ENCODE measurements at regions not wholly inside any gene's neighbourhood (a gene's known extent, or its start where the extent isn't known, plus 50 kb on each side); places are given as distances from the start of the nearest gene placed in this dataset.
A peak's percentile ranks its signal among the peaks of the same experiment; 100 is the strongest.

DNA sequence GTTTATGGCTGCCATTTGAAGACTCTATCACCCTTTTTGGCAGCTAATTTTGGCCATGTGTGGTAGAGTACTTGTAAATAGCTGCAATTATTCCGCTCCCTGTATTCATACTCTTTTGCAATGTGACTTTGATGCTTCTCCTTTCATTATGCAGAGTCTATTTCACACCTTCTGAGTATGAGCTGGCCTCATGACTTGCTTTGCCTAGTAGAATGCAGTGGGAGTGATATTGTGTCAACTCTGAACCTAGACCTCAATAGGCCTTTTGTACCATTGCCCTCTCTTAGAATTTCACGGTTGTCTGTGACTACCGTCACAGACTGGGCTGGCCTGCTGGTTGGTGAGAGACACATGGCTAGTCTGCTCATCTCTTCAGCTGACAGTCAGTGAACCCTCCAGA is 118.8 kb downstream of the DDIT4L start:
- DNase-seq (ENCODE audit: extremely low spot score), result no peak
- TF ChIP-seq, protein P1, sequence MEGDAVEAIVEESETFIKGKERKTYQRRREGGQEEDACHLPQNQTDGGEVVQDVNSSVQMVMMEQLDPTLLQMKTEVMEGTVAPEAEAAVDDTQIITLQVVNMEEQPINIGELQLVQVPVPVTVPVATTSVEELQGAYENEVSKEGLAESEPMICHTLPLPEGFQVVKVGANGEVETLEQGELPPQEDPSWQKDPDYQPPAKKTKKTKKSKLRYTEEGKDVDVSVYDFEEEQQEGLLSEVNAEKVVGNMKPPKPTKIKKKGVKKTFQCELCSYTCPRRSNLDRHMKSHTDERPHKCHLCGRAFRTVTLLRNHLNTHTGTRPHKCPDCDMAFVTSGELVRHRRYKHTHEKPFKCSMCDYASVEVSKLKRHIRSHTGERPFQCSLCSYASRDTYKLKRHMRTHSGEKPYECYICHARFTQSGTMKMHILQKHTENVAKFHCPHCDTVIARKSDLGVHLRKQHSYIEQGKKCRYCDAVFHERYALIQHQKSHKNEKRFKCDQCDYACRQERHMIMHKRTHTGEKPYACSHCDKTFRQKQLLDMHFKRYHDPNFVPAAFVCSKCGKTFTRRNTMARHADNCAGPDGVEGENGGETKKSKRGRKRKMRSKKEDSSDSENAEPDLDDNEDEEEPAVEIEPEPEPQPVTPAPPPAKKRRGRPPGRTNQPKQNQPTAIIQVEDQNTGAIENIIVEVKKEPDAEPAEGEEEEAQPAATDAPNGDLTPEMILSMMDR (IDR thresholded peaks at IDR 0.05; ENCODE audit: control extremely low read depth, extremely low read depth, low read depth, missing control alignments), result no peak
- POLR2A ChIA-PET, result no interaction called here
- CTCF ChIA-PET, result interaction anchor here (1.1 to 1.6 kb wide), 2 partner anchors 10 to 21 kb away, joined by 3 to 12 read pairs; no protein-coding TSS in a partner anchor

DNA sequence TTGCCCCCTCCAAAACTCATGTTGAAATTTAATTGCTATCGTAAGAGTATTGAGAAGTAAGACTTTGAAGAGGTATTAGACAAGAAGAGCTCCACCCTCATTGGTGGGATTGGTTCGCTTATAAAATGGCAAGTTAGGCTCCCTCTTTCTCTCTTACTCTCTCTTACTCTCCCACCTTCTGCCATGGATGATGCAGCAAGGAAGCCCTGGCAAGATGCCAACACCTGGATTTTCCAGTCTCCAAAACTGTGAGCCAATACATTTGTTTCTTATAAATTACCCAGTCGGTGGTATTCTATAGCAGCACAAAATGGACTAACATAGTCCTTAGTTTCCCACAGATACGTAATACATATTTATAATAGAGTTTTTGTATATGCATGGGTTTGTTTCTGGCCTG is 119.4 kb downstream of the DDIT4L start:
- CTCF ChIA-PET, result interaction anchor here (1.6 kb wide), 1 partner anchor 22 kb away, joined by 12 read pairs; no protein-coding TSS in a partner anchor
- POLR2A ChIA-PET, result no interaction called here
- TF ChIP-seq, protein P1 (IDR thresholded peaks at IDR 0.05; ENCODE audit: control extremely low read depth, extremely low read depth, low read depth, missing control alignments), result no peak
- no peak for DNase-seq (ENCODE audit: extremely low spot score)

DNA sequence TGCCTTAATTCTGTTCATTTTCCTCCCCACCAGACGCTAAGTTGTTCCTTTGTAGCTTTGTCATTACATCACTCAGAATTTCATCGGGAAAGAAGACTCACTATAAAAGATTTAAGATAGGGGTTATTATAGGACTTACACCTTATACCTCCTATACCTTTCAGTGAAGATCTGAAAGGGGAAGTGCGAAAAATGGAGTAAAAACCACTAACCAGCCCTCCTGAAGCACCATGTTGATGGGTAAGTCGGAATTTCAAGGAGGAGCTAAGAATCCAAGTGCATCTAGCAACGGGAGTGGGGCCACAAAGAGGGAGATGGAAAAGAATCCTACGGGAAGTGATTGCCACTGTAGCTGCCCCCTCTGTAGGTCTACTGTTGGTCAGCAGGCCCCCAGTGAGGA is 119.1 kb upstream of the H2AZ1 start:
- CTCF ChIA-PET, result interaction anchor here (1.0 to 4.4 kb wide), 5 partner anchors 10 to 261 kb away, joined by 3 to 26 read pairs (median 4); no protein-coding TSS in a partner anchor
- no peak for DNase-seq (ENCODE audit: extremely low spot score)
- POLR2A ChIA-PET, result no interaction called here
- TF ChIP-seq, protein P1 (IDR thresholded peaks at IDR 0.05; ENCODE audit: control extremely low read depth, extremely low read depth, low read depth, missing control alignments), result no peak

DNA sequence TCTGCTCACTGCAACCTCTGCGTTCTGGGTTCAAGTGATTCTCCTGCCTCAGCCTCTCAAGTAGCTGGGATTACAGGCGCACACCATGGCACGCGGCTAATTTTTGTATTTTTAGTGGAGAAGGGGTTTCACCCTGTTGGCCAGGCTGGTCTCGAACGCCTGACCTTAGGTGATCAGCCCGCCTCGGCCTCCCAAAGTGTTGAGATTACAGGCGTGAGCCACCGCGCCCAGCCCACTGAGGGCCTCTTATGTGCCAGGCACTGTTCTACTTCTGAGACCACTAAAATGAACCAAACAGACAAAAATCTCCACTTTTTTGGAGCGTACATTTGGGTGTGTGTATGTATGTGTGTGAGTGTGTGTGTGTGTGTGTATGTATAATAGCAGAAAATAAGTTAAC is 117.2 kb upstream of the H2AZ1 start:
- CTCF ChIA-PET, result interaction anchor here (1.1 to 4.4 kb wide), 4 partner anchors 7 to 26 kb away, joined by 4 to 26 read pairs (median 4); no protein-coding TSS in a partner anchor
- TF ChIP-seq, protein P1 (IDR thresholded peaks at IDR 0.05; ENCODE audit: control extremely low read depth, extremely low read depth, low read depth, missing control alignments), result no peak
- POLR2A ChIA-PET, result no interaction called here
- no peak for DNase-seq (ENCODE audit: extremely low spot score)

DNA sequence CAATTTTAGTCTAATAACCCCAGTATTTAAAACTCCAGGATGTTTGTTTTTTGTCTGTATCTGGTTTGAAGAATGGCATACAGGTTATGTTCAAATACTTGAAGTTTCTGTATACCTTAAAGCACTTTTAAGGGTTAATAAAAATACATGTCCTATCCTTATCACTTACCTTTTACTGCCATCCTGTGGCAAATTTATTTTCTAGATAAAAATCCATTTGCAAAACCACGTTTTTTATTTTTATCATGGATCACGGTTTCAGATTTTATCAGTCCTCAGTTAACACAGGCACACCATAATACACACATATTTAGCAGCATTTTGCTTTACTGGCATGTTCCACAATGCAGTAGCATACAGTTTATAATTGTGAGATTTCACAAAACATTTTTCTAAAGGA is 113.3 kb upstream of the H2AZ1 start:
- CTCF ChIA-PET, result interaction anchor here (1.5 to 2.1 kb wide), 2 partner anchors 11 to 29 kb away, joined by 3 to 4 read pairs; no protein-coding TSS in a partner anchor
- POLR2A ChIA-PET, result no interaction called here
- no peak for DNase-seq (ENCODE audit: extremely low spot score)
- TF ChIP-seq, protein P1 (IDR thresholded peaks at IDR 0.05; ENCODE audit: control extremely low read depth, extremely low read depth, low read depth, missing control alignments), result peak; percentile 5

DNA sequence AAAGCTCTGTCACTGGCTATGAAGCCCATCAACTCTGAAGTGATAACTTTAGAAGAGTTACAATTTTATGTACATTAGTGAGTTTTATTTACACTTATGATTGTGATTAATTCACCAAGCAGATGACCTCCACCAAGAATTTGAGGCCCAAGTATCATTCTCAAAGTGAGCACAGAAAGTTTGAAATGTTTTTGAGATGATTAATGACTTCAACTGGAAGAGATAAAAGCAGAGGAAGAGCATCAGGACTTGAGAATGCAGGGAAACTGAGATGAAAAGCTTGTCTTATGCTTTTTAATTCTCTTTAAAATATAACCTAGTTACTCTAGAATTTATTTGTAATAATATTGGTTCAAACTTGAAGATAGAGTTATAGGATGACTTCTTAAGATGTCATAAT is 112.8 kb upstream of the H2AZ1 start:
- POLR2A ChIA-PET, result no interaction called here
- DNase-seq (ENCODE audit: extremely low spot score), result no peak
- TF ChIP-seq, protein P1 (IDR thresholded peaks at IDR 0.05; ENCODE audit: control extremely low read depth, extremely low read depth, low read depth, missing control alignments), result no peak
- CTCF ChIA-PET, result interaction anchor here (2.1 kb wide), 1 partner anchor 12 kb away, joined by 4 read pairs; no protein-coding TSS in a partner anchor

Measured in GM10248 (cell line).